GM20000 (cell line): ENCODE measurements at regions not wholly inside any gene's neighbourhood (a gene's known extent, or its start where the extent isn't known, plus 50 kb on each side); places are given as distances from the start of the nearest gene placed in this dataset.

Source experiments
- DNase-seq: peaks from one replicate; pipeline ENCODE4 v3.0.0; 2012; ENCODE audit warnings: low spot score
- TF ChIP-seq, protein P1 (sequence below): IDR thresholded peaks from 2 replicates; pipeline ENCODE4 v1.5.1; 2012; ENCODE audit warnings: mild to moderate bottlenecking, control low read depth; ENCODE audit errors: extremely low read depth, missing control alignments

DNA sequence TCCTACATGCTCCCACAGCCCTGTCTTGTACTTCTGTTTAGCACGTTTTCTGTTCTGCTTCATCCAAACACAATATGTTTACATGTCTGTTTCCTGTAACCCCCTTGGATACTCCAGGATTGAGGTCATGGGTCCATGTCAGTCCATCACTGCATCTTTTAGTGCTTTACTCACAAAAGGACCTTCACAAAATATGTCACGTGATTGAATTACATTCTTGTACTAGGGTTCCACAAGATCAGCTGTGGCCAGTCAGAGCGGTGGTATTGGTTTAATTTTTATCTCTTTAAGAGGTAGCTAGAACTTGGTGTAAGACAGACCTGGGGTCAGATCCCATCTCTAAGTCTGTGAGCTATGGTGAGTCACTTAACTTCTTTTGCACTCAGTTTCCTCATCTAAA lies 201.2 kb upstream of the FAM78B start:
- TF ChIP-seq, protein P1, sequence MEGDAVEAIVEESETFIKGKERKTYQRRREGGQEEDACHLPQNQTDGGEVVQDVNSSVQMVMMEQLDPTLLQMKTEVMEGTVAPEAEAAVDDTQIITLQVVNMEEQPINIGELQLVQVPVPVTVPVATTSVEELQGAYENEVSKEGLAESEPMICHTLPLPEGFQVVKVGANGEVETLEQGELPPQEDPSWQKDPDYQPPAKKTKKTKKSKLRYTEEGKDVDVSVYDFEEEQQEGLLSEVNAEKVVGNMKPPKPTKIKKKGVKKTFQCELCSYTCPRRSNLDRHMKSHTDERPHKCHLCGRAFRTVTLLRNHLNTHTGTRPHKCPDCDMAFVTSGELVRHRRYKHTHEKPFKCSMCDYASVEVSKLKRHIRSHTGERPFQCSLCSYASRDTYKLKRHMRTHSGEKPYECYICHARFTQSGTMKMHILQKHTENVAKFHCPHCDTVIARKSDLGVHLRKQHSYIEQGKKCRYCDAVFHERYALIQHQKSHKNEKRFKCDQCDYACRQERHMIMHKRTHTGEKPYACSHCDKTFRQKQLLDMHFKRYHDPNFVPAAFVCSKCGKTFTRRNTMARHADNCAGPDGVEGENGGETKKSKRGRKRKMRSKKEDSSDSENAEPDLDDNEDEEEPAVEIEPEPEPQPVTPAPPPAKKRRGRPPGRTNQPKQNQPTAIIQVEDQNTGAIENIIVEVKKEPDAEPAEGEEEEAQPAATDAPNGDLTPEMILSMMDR = no peak
- no peak for DNase-seq

DNA sequence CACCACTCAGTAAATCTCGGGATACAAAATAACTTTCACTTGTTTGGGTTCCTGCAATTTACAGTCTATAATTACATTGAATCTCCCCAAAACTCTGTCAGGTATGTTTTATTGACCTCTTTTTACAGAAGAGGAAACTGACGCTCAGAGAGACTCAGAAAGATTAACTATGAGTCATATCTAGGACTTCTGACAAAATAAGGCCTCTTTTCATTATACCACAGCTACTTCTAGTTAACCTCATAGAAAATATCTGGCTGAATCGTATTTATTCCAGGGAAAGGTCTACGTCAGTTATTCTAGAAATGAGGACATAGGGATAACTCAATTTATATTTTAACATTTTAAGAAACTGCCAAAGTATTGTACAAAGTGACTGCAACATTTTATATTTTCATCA lies 211.1 kb upstream of the FAM78B start:
- TF ChIP-seq, protein P1 = no peak
- DNase-seq = no peak

- TF ChIP-seq, protein P1 = no peak
- no peak for DNase-seq
Measured at GRCh38 chr1:166378805-166379204, 212.0 kb upstream of the FAM78B start.

DNA sequence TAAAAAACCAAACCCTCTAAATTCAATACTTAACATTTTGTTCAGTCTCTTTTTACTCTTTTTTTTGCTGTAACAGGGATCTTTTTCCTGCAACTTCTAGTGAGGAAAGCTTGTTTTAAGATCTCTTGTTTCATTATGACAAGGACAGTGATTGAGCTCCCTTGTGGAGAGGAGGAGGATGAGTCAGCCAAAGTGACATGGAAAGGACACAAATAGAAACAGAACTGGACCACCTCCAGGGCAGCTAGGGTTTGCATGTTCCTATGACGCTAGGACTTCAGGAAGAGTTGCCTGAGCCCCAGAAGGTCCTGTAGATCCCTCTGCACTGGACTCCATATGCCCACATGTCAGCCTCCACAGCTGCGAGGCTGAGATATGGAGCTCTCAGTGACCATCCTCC lies 212.6 kb upstream of the FAM78B start:
- DNase-seq = no peak
- TF ChIP-seq, protein P1 = no peak

DNA sequence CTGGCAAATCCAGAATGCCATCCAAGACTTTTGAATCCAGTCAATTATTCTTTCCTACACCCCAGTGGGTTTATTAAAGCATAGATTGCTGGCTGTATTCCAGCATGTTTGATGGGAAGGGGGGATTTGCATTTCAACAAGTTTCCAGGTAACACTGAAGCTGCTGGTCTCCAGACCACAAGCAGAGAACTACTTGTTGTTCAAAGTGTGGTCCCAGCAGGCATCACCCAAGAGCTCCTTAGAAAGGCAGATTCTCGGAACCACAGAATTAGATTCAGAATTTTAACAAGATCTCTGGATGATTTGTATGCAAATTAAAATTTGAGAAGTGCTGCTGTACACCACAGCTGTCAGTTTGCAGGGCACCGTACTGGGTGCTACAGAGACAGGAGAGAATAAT lies 216.3 kb upstream of the FAM78B start:
- no peak for DNase-seq
- TF ChIP-seq, protein P1 = no peak

GRCh38 chr1:166383635-166384346 lies 217.0 kb upstream of the FAM78B start:
- TF ChIP-seq, protein P1 = no peak
- no peak for DNase-seq

DNA sequence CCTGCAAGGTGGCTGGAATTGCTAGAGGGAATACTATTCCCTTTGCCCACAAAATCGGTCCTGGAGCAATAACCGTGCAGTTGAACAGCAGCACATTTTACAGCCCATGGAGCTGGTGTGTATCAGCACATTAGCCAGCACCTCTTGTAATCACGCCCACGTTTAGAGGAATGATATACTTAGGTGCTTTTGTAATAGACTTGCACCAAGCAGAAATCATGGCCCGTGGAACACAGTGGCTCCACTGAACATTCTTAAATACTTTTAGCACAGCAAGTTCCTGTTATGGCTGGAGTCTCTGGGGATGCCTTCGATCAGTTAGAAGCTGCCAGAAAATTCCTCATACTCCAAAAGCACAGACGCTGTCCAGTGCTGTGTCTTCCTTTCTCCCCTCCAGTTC lies 218.1 kb upstream of the FAM78B start:
- TF ChIP-seq, protein P1 = no peak
- no peak for DNase-seq
